ENCODE measurements at regions not wholly inside any gene's neighbourhood (a gene's known extent, or its start where the extent isn't known, plus 50 kb on each side); places are given as distances from the start of the nearest gene placed in this dataset.

DNA sequence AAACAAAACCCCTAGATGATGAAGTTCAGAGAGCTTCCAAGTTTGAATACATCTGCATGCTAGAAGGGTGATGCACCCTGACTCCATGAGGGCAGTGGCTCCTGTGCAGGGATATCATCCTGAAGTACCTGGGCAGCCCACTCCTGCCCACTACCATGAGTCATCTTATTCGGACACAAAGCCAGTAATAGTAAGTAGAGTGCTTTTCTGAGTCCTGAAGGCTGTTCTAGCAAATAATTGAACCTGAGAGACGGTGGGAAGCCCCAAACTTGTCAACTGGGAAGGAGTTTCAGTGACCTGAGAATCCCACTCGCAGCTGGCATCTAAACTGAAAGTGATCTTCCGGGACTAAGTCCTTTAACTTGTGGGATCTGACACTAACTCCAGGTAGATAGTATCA, 152.9 kb upstream of the COL21A1 start:
- Histone ChIP-seq H3K4me3 (no peak overlapping the region), H3K9me3 (no peaks in the 10 kb centered on the region), H3K36me3 (no peaks in the 10 kb centered on the region), H3K27ac (no peak overlapping the region), H3K4me1 (peaks cover 4 to 17% (median 9%) of the 10 kb centered on the region in 3 donors), H3K27me3 (no peaks in the 10 kb centered on the region)
- WGBS, 2 donors (ENCODE audit: low coverage in 1 of 2): 70 to 73% methylated on average over 3 to 4 of the region's 4 CpGs
- no peak for TF ChIP-seq EP300 (IDR thresholded peaks at IDR 0.05)
- TF ChIP-seq, protein P1, sequence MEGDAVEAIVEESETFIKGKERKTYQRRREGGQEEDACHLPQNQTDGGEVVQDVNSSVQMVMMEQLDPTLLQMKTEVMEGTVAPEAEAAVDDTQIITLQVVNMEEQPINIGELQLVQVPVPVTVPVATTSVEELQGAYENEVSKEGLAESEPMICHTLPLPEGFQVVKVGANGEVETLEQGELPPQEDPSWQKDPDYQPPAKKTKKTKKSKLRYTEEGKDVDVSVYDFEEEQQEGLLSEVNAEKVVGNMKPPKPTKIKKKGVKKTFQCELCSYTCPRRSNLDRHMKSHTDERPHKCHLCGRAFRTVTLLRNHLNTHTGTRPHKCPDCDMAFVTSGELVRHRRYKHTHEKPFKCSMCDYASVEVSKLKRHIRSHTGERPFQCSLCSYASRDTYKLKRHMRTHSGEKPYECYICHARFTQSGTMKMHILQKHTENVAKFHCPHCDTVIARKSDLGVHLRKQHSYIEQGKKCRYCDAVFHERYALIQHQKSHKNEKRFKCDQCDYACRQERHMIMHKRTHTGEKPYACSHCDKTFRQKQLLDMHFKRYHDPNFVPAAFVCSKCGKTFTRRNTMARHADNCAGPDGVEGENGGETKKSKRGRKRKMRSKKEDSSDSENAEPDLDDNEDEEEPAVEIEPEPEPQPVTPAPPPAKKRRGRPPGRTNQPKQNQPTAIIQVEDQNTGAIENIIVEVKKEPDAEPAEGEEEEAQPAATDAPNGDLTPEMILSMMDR (IDR thresholded peaks at IDR 0.05): no peak
- no peak for TF ChIP-seq POLR2AphosphoS5 (IDR thresholded peaks at IDR 0.05)
- TF ChIP-seq POLR2A (IDR thresholded peaks at IDR 0.05): no peak
- no peak for ATAC-seq

DNA sequence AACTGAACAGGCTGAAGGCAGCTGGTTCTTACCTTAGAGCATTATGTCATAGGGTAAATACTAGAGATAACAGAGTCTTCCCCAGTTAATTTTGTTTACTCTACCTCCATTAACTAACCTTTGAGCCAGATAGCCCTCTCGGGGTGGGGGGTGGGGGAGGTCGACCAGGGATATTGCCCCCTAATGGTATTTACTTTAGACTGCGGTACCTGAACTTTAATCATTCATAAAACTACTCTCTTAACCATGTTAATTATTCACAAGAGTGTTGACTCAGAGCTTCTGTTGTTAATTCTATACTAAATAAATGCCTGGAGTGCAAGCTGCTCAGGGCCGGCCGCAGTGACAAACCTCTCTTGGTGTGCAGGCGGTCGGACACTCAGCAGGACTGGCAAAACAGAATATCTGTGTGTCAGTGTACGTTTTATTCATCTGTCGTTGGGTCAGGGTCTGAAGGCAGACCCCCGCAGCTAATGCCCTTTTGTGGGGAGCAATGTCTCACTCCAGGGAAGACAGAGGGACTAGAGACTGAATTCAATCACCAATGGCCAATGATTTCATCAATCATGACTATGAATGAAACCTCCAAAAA, 152.4 kb upstream of the COL21A1 start:
- Histone ChIP-seq H3K9me3 (no peaks in the 10 kb centered on the region), H3K4me3 (no peak overlapping the region), H3K27me3 (no peaks in the 10 kb centered on the region), H3K27ac (no peak overlapping the region), H3K4me1 (peaks cover 4 to 17% (median 9%) of the 10 kb centered on the region in 3 donors), H3K36me3 (no peaks in the 10 kb centered on the region)
- 48 to 54% methylated on average over 3 to 4 of the region's 10 CpGs for WGBS, 2 donors (ENCODE audit: low coverage in 1 of 2)
- TF ChIP-seq POLR2AphosphoS5 (IDR thresholded peaks at IDR 0.05) (no peak), POLR2A (IDR thresholded peaks at IDR 0.05) (no peak), EP300 (IDR thresholded peaks at IDR 0.05) (no peak)
- TF ChIP-seq, protein P1 (IDR thresholded peaks at IDR 0.05): no peak
- ATAC-seq: no peak

DNA sequence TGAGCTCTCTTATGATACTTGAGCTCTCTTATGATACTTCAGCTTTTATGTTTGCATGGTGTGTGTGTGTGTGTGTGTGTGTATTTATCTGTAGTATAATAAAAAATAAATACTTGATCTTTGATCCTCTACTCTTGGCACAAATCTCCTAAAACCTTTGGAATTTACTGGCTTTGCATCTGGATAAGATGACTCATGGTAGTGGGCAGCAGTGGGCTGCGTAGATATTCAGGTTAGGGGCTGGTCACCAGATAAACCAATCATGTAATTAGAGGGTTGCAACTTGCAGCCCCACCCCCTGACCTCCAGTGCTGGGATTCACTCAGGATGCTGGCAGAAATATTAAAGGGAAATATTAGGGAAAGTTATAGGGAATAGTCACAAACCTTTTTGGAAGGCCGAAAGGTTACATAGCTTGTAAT, 151.9 kb upstream of the COL21A1 start:
- Histone ChIP-seq H3K4me1 (peaks cover 4 to 14% (median 9%) of the 10 kb centered on the region in 3 donors), H3K27me3 (no peaks in the 10 kb centered on the region), H3K27ac (no peak overlapping the region), H3K36me3 (no peaks in the 10 kb centered on the region), H3K9me3 (no peaks in the 10 kb centered on the region), H3K4me3 (no peak overlapping the region)
- TF ChIP-seq EP300 (IDR thresholded peaks at IDR 0.05) (no peak), POLR2AphosphoS5 (IDR thresholded peaks at IDR 0.05) (no peak), POLR2A (IDR thresholded peaks at IDR 0.05) (no peak)
- TF ChIP-seq, protein P1 (IDR thresholded peaks at IDR 0.05): no peak
- no peak for ATAC-seq
- WGBS, 2 donors (ENCODE audit: low coverage in 1 of 2): 68 to 86% methylated on average over 2 of the region's 2 CpGs

DNA sequence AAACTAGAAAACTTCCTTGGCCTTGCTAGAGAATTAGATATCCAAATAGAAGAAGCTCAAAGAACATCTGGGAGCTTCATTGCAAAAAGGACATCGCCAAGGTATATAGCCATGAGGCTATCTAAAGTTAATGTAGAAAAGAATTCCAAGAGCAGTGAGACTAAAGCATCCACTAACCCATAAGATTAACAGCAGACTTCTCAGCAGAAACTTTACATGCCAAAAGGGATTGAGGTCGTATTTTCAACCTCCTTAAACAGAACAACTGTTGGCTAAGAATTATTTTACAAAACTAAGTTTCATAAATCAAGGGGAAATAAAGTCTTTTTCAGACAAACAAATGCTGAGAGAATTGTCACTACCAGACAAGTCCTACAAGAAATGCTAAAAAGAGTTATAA, 149.1 kb upstream of the COL21A1 start:
- H3K4me1 ChIP-seq: no peaks in the 10 kb centered on the region
- H3K9me3 ChIP-seq: no peaks in the 10 kb centered on the region
- H3K27ac ChIP-seq: no peak overlapping the region
- H3K27me3 ChIP-seq: no peaks in the 10 kb centered on the region
- 74 to 100% methylated on average over 2 of the region's 2 CpGs for WGBS, 2 donors (ENCODE audit: low coverage in 1 of 2)
- no peak for TF ChIP-seq EP300 (IDR thresholded peaks at IDR 0.05)
- TF ChIP-seq, protein P1 (IDR thresholded peaks at IDR 0.05): no peak
- no peak for TF ChIP-seq POLR2AphosphoS5 (IDR thresholded peaks at IDR 0.05)
- no peak for TF ChIP-seq POLR2A (IDR thresholded peaks at IDR 0.05)
- H3K36me3 ChIP-seq: no peaks in the 10 kb centered on the region
- no peak overlapping the region for H3K4me3 ChIP-seq
- ATAC-seq: no peak
